Endothelial cell of umbilical vein (primary cell): ENCODE measurements at regions not wholly inside any gene's neighbourhood (a gene's known extent, or its start where the extent isn't known, plus 50 kb on each side); places are given as distances from the start of the nearest gene placed in this dataset.

Source experiments
- BruUV-seq: library from RNA; stranded (reverse); fragments of 400-500 nt; replicated peaks from 2 replicates; lab custom pipeline; 2021; lab: Mats Ljungman, UMichigan
- CTCF ChIA-PET: fragments of 300-600, 350-600 bp; sonication (Branson Sonifier 250); formaldehyde crosslinking; loops from one replicate; lab custom pipeline; 2021; ENCODE audit warnings: antibody characterized with exemption, inconsistent platforms; lab: Charles Lee
- POLR2A ChIA-PET: fragments of 300-600, 350-600 bp; sonication (Branson Sonifier 250); formaldehyde crosslinking; loops from one replicate; lab custom pipeline; 2021; ENCODE audit warnings: antibody characterized with exemption, inconsistent platforms; lab: Charles Lee
- DNase-seq: peaks from one replicate; pipeline ENCODE4 v3.0.0-alpha.2; 2011; ENCODE audit warnings: low read depth, low spot score
- FAIRE-seq: peaks from 2 replicates; lab custom pipeline; 2011; peaks lifted over from hg19 to GRCh38; lab: Jason Lieb, UNC
- H2AFZ ChIP-seq: 2 replicates; pipeline ENCODE4 v1.6.0; 2012; ENCODE audit warnings: low read depth, low read length, control low read depth, inconsistent platforms
- H3K27ac ChIP-seq: 2 replicates; pipeline ENCODE4 v1.5.1; 2011; ENCODE audit warnings: low read depth, mild to moderate bottlenecking, control low read depth, low read length, moderate library complexity; ENCODE audit not compliant: insufficient read depth
- H3K27me3 ChIP-seq, 2 experiments: 2 replicates each; pipeline versions ENCODE4 v1.6.0 to v1.6.1; 2011; ENCODE audit warnings: low read length in 2 of 2, mixed read lengths in 1 of 2; ENCODE audit not compliant: control insufficient read depth in 2 of 2, insufficient read depth in 2 of 2
- H3K36me3 ChIP-seq, 2 experiments: 2 replicates in 1 of 2; 3 replicates in 1 of 2; pipeline ENCODE4 v1.5.1; 2011; ENCODE audit warnings: low read length in 2 of 2, mild to moderate bottlenecking in 1 of 2, moderate library complexity in 1 of 2; ENCODE audit not compliant: control insufficient read depth in 2 of 2, insufficient read depth in 2 of 2; ENCODE audit errors: extremely low read depth in 1 of 2
- H3K4me1 ChIP-seq: 3 replicates; pipeline ENCODE4 v1.5.1; 2011; ENCODE audit warnings: mild to moderate bottlenecking, low read length; ENCODE audit not compliant: control insufficient read depth, insufficient read depth; ENCODE audit errors: extremely low read depth
- H3K4me2 ChIP-seq: 2 replicates; pipeline ENCODE4 v1.6.1; 2011; ENCODE audit warnings: low read length, control low read depth, mixed read lengths; ENCODE audit not compliant: insufficient read depth
- H3K4me3 ChIP-seq, 3 experiments: fragments of 200-600 bp in 1 of 3; sonication (generic), shearing (Covaris generic) in 1 of 3; replicated peaks in 1 of 3; 2 replicates each; pipeline ENCODE4 v1.5.1; 2011 to 2016; ENCODE audit warnings: control low read depth in 3 of 3, low read length in 3 of 3, mild to moderate bottlenecking in 2 of 3, inconsistent platforms in 1 of 3, low read depth in 1 of 3, moderate library complexity in 1 of 3; ENCODE audit not compliant: insufficient read depth in 1 of 3
- H3K79me2 ChIP-seq: 2 replicates; pipeline ENCODE4 v1.6.0; 2012; ENCODE audit warnings: low read length, inconsistent platforms; ENCODE audit not compliant: control insufficient read depth, insufficient read depth
- H3K9ac ChIP-seq: replicated peaks from 2 replicates; pipeline ENCODE3; 2011; ENCODE audit warnings: low read length, control low read depth; ENCODE audit not compliant: insufficient read depth; ENCODE audit errors: extremely low read depth
- H3K9me1 ChIP-seq: replicated peaks from 3 replicates; pipeline ENCODE4 v1.6.0; 2011; ENCODE audit warnings: mild to moderate bottlenecking, low read length; ENCODE audit not compliant: control insufficient read depth, insufficient read depth; ENCODE audit errors: extremely low read depth
- H3K9me3 ChIP-seq: replicated peaks from 2 replicates; pipeline ENCODE4 v1.5.1; 2012; ENCODE audit warnings: low read length, inconsistent platforms; ENCODE audit not compliant: control insufficient read depth, insufficient read depth
- H4K20me1 ChIP-seq: replicated peaks from 2 replicates; pipeline ENCODE3; 2011; ENCODE audit warnings: mild to moderate bottlenecking, low read length; ENCODE audit not compliant: control insufficient read depth, insufficient read depth; ENCODE audit errors: extremely low read depth
- EZH2 ChIP-seq: IDR thresholded peaks from 2 replicates; pipeline ENCODE4 v1.6.1; 2012; ENCODE audit warnings: borderline replicate concordance, low read depth, mild to moderate bottlenecking, moderate library complexity, low read length, inconsistent platforms; ENCODE audit not compliant: severe bottlenecking
- FOS ChIP-seq: IDR thresholded peaks from 2 replicates; pipeline ENCODE4 v1.6.1; 2011; ENCODE audit warnings: mild to moderate bottlenecking, low read length, moderate library complexity, borderline replicate concordance; ENCODE audit not compliant: insufficient read depth
- GATA2 ChIP-seq: IDR thresholded peaks from 2 replicates; pipeline ENCODE4 v1.7.0; 2011; ENCODE audit warnings: low read depth, mild to moderate bottlenecking, moderate library complexity, mixed read lengths, low read length; ENCODE audit not compliant: insufficient read length, insufficient read depth
- JUN ChIP-seq: IDR thresholded peaks from 2 replicates; pipeline ENCODE4 v1.6.1; 2011; ENCODE audit warnings: borderline replicate concordance, low read depth; ENCODE audit not compliant: insufficient read length, insufficient read depth
- MYC ChIP-seq: IDR thresholded peaks from one replicate; pipeline ENCODE4 v1.6.1; 2011; ENCODE audit warnings: mild to moderate bottlenecking, low read depth, low read length
- POLR2A ChIP-seq: IDR thresholded peaks from 2 replicates; pipeline ENCODE4 v1.6.1; 2012; ENCODE audit warnings: low read depth, mild to moderate bottlenecking, control low read depth, low read length
- POLR2AphosphoS5 ChIP-seq: IDR thresholded peaks from 2 replicates; pipeline ENCODE4 v1.6.1; 2012; ENCODE audit warnings: low read depth, mild to moderate bottlenecking, control low read depth, low read length, moderate library complexity; ENCODE audit not compliant: insufficient read depth
- dilution Hi-C: fragments of 300-500 bp; cut with MboI; formaldehyde crosslinking; loops from one replicate; pipeline ENCODE4 v1.15.0; 2019; ENCODE audit warnings: low sequenced_read_pairs; ENCODE audit not compliant: extremely low pct_ligation_motif_present
- intact Hi-C: fragments of 100-400 bp; cut with micrococcal nuclease; formaldehyde crosslinking; loops from one replicate; pipeline ENCODE4 v1.10.0; 2022
- TF ChIP-seq, protein P1 (sequence below), 2 donors: IDR thresholded peaks; 1 replicate in 1 of 2; 2 replicates in 1 of 2; pipeline ENCODE4 v1.5.1; 2011; ENCODE audit warnings: low read length in 2 of 2, mild to moderate bottlenecking in 2 of 2, moderate library complexity in 2 of 2, control low read depth in 1 of 2, inconsistent platforms in 1 of 2, low read depth in 1 of 2; ENCODE audit not compliant: insufficient read depth in 1 of 2; ENCODE audit errors: extremely low read depth in 1 of 2
- TF ChIP-seq, protein P2 (sequence below): IDR thresholded peaks from 2 replicates; pipeline ENCODE4 v1.6.1; 2011; ENCODE audit not compliant: insufficient read depth, insufficient read length

DNA sequence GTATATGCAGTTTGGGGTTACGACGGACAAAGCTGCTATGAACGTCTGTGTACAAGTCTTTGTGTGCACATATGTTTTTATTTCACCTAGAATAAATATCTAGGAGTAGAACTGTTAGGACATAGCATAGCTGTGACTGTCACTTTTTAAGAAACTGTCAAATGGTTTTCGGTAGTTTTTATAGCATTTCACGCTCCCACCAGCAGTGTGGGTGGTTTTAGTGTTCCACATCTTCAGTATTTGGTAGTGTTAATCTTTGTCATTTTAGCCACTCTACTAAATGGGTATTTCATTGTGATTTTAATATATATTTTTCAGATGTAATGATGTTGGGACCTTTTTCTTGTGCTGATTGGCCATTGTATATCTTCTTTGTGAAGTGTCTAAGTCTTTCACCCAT lies 109.1 kb upstream of the BCAT1 start:
- dilution Hi-C loops (no loop called here), intact Hi-C loops (no loop called here)
- ChIA-PET CTCF (no interaction called here), POLR2A (no interaction called here)
- Histone ChIP-seq H3K4me2 (no peak overlapping the region), H4K20me1 (no peaks in the 10 kb centered on the region), H3K9ac (no peak overlapping the region), H3K9me1 (no peaks in the 10 kb centered on the region), H3K4me1 (no peaks in the 10 kb centered on the region), H3K27ac (no peak overlapping the region), H3K27me3 (peaks cover 0 to 3% of the 10 kb centered on the region in 2 experiments), H3K9me3 (no peaks in the 10 kb centered on the region), H3K36me3 (no peaks in the 10 kb centered on the region), H3K79me2 (no peaks in the 10 kb centered on the region), H3K4me3 (no peak overlapping the region), H2AFZ (no peak overlapping the region)
- DNase-seq (no peak), FAIRE-seq (no peak)
- no TSS peak for BruUV-seq
- no peak for TF ChIP-seq POLR2AphosphoS5
- TF ChIP-seq, protein P1, sequence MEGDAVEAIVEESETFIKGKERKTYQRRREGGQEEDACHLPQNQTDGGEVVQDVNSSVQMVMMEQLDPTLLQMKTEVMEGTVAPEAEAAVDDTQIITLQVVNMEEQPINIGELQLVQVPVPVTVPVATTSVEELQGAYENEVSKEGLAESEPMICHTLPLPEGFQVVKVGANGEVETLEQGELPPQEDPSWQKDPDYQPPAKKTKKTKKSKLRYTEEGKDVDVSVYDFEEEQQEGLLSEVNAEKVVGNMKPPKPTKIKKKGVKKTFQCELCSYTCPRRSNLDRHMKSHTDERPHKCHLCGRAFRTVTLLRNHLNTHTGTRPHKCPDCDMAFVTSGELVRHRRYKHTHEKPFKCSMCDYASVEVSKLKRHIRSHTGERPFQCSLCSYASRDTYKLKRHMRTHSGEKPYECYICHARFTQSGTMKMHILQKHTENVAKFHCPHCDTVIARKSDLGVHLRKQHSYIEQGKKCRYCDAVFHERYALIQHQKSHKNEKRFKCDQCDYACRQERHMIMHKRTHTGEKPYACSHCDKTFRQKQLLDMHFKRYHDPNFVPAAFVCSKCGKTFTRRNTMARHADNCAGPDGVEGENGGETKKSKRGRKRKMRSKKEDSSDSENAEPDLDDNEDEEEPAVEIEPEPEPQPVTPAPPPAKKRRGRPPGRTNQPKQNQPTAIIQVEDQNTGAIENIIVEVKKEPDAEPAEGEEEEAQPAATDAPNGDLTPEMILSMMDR (IDR thresholded peaks at IDR 0.05; ENCODE audit: extremely low read depth in 1 of 2, insufficient read depth in 1 of 2, low read depth in 1 of 2, low read length in 2 of 2) = no peak
- no peak for TF ChIP-seq FOS

DNA sequence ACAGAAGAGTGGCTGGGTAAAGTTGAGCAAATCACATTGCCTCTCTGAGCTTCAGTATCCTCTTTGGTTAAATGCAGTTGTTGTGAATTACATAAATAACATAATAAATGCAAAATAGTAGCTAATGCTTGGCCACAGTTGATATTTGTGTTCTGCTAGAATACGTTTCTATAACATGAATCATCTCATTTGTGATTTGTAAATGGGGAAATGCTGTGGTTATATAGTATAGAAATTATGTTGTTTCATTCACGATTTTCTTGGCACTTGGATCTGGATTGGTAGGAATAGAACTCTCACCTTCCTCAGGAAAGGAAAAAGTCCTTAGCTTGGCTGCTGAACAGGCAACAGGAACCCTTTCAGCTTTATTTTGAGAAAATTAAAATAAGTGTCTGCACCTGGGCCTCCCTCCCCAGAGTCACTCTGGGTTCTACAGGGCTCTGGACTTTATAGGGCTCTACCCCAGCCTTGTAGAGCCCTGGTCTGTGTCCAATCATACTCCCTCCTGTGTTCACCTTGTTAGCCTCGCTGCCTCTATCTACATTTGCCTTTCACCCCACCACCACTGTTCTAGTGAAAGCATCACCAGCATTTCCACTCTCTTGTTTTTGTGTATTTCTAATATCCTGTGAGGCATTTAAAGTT lies 107.7 kb upstream of the BCAT1 start:
- POLR2A ChIA-PET = no interaction called here
- peaks cover 1 to 3% of the 10 kb centered on the region in 2 experiments for H3K27me3 ChIP-seq
- no TSS peak for BruUV-seq
- no peak overlapping the region for H3K4me2 ChIP-seq
- dilution Hi-C loops = no loop called here
- CTCF ChIA-PET = interaction anchor here (1.0 to 1.4 kb wide), 3 partner anchors 15 to 203 kb away, joined by 3 read pairs; no protein-coding TSS in a partner anchor
- FAIRE-seq = no peak
- no peak overlapping the region for H3K9ac ChIP-seq
- H3K27ac ChIP-seq = no peak overlapping the region
- no peak overlapping the region for H3K4me3 ChIP-seq
- no peak overlapping the region for H2AFZ ChIP-seq
- H3K36me3 ChIP-seq = no peaks in the 10 kb centered on the region
- no peaks in the 10 kb centered on the region for H3K4me1 ChIP-seq
- TF ChIP-seq, protein P2, sequence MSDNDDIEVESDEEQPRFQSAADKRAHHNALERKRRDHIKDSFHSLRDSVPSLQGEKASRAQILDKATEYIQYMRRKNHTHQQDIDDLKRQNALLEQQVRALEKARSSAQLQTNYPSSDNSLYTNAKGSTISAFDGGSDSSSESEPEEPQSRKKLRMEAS = no peak
- TF ChIP-seq GATA2 = no peak
- TF ChIP-seq FOS = no peak
- TF ChIP-seq POLR2AphosphoS5 = no peak
- no peak for TF ChIP-seq EZH2
- no peak for TF ChIP-seq JUN
- no peak for TF ChIP-seq POLR2A
- TF ChIP-seq, protein P1 (IDR thresholded peaks at IDR 0.05; ENCODE audit: extremely low read depth in 1 of 2, insufficient read depth in 1 of 2, low read depth in 1 of 2, low read length in 2 of 2) = no peak
- no peak for TF ChIP-seq MYC
- no peaks in the 10 kb centered on the region for H4K20me1 ChIP-seq
- no peaks in the 10 kb centered on the region for H3K9me3 ChIP-seq
- H3K79me2 ChIP-seq = no peaks in the 10 kb centered on the region
- intact Hi-C loops = no loop called here
- no peaks in the 10 kb centered on the region for H3K9me1 ChIP-seq
- no peak for DNase-seq
